OCI-LY1 (cell line): ENCODE measurements at regions not wholly inside any gene's neighbourhood (a gene's known extent, or its start where the extent isn't known, plus 50 kb on each side); places are given as distances from the start of the nearest gene placed in this dataset.

Source experiments
- H2AFZ ChIP-seq: fragments of 200-600 bp; sonication (generic), shearing (Covaris generic); 2 replicates; pipeline ENCODE4 v1.6.0; 2014; ENCODE audit warnings: antibody characterized with exemption, mild to moderate bottlenecking, low read length
- H3F3A ChIP-seq: fragments of 200-600 bp; sonication (generic), shearing (Covaris generic); 2 replicates; pipeline ENCODE4 v1.6.0; 2014; ENCODE audit warnings: mild to moderate bottlenecking, antibody characterized with exemption, low read length, moderate library complexity; ENCODE audit not compliant: insufficient read depth
- H3K27ac ChIP-seq: fragments of 200-600 bp; sonication (generic); 2 replicates; pipeline ENCODE4 v1.5.1; 2014; ENCODE audit warnings: low read length, mixed run types, mild to moderate bottlenecking, low read depth; ENCODE audit not compliant: poor library complexity, severe bottlenecking
- H3K27me3 ChIP-seq: fragments of 200-600 bp; sonication (generic); 2 replicates; pipeline ENCODE4 v1.6.0; 2014; ENCODE audit warnings: antibody characterized with exemption, mild to moderate bottlenecking, low read length, moderate library complexity; ENCODE audit not compliant: insufficient read depth
- H3K36me3 ChIP-seq: fragments of 200-600 bp; sonication (generic); 2 replicates; pipeline ENCODE4 v1.6.1; 2014; ENCODE audit warnings: mild to moderate bottlenecking, antibody characterized with exemption, low read length, moderate library complexity, mixed read lengths; ENCODE audit not compliant: insufficient read depth
- H3K4me1 ChIP-seq: fragments of 200-600 bp; sonication (generic); 2 replicates; pipeline ENCODE4 v1.5.1; 2014; ENCODE audit warnings: mild to moderate bottlenecking, low read length, moderate library complexity; ENCODE audit not compliant: insufficient read depth, severe bottlenecking
- H3K4me2 ChIP-seq: fragments of 200-600 bp; sonication (generic), shearing (Covaris generic); 2 replicates; pipeline ENCODE4 v1.6.1; 2014; ENCODE audit warnings: low read length
- H3K4me3 ChIP-seq: fragments of 200-600 bp; sonication (generic); 2 replicates; pipeline ENCODE4 v1.5.1; 2014; ENCODE audit warnings: low read length, low read depth, mild to moderate bottlenecking, mixed read lengths; ENCODE audit not compliant: poor library complexity, severe bottlenecking
- H3K79me2 ChIP-seq: fragments of 200-600 bp; shearing (Covaris generic); 2 replicates; pipeline ENCODE4 v1.6.1; 2016; ENCODE audit warnings: mixed run types, low read length, mixed read lengths; ENCODE audit not compliant: insufficient read depth
- H3K9ac ChIP-seq: fragments of 200-600 bp; sonication (generic), shearing (Covaris generic); 2 replicates; pipeline ENCODE4 v1.6.1; 2014; ENCODE audit warnings: mild to moderate bottlenecking, low read length, mixed read lengths
- H3K9me2 ChIP-seq: fragments of 200-600 bp; sonication (generic), shearing (Covaris generic); 2 replicates; pipeline ENCODE4 v1.6.1; 2014; ENCODE audit warnings: low read depth, mild to moderate bottlenecking, low read length, mixed read lengths
- H3K9me3 ChIP-seq: fragments of 200-600 bp; shearing (Covaris generic); 2 replicates; pipeline ENCODE4 v1.6.1; 2014; ENCODE audit warnings: low read length, mixed read lengths
- H4K20me1 ChIP-seq: fragments of 200-600 bp; sonication (generic), shearing (Covaris generic); 2 replicates; pipeline ENCODE4 v1.6.0; 2016; ENCODE audit warnings: mild to moderate bottlenecking, low read length; ENCODE audit not compliant: insufficient read depth
- EZH2 ChIP-seq: fragments of 200-600 bp; sonication (generic), shearing (Covaris generic); IDR thresholded peaks from 2 replicates; pipeline ENCODE4 v1.8.0; 2017; ENCODE audit warnings: borderline replicate concordance, mixed run types, mild to moderate bottlenecking, antibody characterized with exemption, low read length, moderate library complexity, mixed read lengths
- TF ChIP-seq, protein P1 (sequence below): fragments of 200-600 bp; sonication (generic), shearing (Covaris generic); IDR thresholded peaks from 2 replicates; pipeline ENCODE4 v1.5.1; 2017; ENCODE audit warnings: mild to moderate bottlenecking, antibody characterized with exemption, low read length, moderate library complexity, mixed read lengths

DNA sequence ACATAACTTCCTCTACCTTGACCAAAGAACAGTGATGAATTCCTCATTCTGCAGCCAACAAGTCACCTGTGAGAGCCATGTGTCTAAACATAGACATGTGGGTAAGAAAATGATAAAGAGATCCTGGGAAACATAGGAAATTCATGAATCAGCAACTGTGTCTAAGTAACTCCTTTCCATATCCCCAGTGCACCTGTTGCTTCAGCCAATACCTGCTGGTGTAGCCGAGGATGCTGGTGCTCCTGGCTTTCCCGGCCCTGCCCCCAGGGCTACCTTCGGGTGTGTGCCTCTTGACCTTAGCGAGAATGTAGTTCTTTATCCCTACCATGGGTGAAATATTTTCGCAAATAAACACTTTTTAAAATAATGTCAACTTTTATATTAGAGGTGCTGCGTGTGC lies 114.1 kb downstream of the OR13A1 start:
- H3K79me2 ChIP-seq = no peaks in the 10 kb centered on the region
- no peaks in the 10 kb centered on the region for H3K36me3 ChIP-seq
- H3K9ac ChIP-seq = no peak overlapping the region
- no peak overlapping the region for H3K4me3 ChIP-seq
- H3K27ac ChIP-seq = no peak overlapping the region
- H3K9me3 ChIP-seq = no peaks in the 10 kb centered on the region
- H3K4me1 ChIP-seq = no peaks in the 10 kb centered on the region
- TF ChIP-seq, protein P1, sequence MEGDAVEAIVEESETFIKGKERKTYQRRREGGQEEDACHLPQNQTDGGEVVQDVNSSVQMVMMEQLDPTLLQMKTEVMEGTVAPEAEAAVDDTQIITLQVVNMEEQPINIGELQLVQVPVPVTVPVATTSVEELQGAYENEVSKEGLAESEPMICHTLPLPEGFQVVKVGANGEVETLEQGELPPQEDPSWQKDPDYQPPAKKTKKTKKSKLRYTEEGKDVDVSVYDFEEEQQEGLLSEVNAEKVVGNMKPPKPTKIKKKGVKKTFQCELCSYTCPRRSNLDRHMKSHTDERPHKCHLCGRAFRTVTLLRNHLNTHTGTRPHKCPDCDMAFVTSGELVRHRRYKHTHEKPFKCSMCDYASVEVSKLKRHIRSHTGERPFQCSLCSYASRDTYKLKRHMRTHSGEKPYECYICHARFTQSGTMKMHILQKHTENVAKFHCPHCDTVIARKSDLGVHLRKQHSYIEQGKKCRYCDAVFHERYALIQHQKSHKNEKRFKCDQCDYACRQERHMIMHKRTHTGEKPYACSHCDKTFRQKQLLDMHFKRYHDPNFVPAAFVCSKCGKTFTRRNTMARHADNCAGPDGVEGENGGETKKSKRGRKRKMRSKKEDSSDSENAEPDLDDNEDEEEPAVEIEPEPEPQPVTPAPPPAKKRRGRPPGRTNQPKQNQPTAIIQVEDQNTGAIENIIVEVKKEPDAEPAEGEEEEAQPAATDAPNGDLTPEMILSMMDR = no peak
- TF ChIP-seq EZH2 = no peak
- no peak overlapping the region for H2AFZ ChIP-seq
- no peaks in the 10 kb centered on the region for H3K9me2 ChIP-seq
- H3K27me3 ChIP-seq = no peaks in the 10 kb centered on the region
- H3F3A ChIP-seq = no peaks in the 10 kb centered on the region
- H4K20me1 ChIP-seq = no peaks in the 10 kb centered on the region
- H3K4me2 ChIP-seq = no peak overlapping the region

DNA sequence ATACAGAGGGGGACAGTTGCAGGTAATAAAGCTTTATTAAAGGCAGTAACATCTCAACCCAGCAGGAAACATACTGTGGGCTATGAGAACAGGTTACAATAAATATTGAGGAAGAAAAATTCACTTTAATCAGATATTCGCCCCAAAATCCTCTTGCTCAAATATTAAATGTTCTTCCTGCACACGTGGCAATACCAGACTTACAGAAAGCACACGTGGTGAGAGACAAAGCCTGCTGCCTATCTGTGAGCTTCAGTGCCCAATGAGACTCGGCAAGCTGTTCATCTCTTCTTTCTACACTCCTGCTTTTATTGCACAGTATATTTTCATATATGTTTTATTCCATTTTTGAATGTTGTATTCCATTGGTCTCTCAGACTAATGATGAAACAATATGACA lies 113.2 kb downstream of the OR13A1 start:
- H3F3A ChIP-seq = no peaks in the 10 kb centered on the region
- TF ChIP-seq, protein P1 = no peak
- TF ChIP-seq EZH2 = no peak
- H3K4me3 ChIP-seq = no peak overlapping the region

DNA sequence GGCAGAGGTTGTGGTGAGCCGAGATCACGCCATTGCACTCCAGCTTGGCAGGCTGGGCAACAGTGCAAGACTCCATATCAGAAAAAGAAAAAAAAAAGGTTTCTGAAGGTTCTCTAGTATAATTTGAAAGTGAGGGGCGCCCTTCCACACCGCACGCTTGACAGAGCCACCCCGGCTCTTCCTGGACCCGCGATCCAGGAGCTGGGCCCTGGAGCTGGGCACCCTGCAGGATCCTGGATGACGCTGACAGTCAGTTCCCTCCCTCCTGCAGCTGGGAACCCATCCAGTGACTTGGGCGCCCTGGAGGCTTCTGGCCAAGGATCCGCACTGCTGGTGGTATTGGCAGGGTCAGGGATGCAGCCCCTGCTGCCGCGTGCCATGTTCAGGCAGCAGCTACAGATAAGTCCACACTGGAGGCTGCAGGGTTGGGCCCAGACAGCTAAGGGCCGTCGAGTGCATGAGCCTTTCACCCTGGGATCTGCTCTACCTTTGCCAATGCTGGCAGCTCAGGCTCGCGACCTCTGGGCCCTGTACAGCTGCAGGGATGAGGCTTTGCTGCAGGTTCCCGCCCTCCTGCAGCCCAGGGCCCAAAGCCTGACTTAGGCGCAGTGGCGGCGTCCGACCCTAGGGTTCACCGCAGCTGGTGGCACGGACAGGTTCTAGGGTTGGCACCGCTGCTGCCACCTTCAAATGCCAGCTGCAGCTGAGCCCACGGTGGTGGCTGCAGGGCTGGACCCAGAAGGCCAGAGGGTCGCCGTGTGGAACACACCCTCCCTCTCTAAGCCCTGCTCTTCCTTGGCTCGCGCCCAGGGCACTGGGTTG lies 110.2 kb downstream of the OR13A1 start:
- Histone ChIP-seq H3K27me3 (no peaks in the 10 kb centered on the region), H3K4me1 (no peaks in the 10 kb centered on the region), H4K20me1 (no peaks in the 10 kb centered on the region), H3K9me3 (0 out of 2 replicates have a peak, but pooled peaks cover 7% of the 10 kb centered on the region), H3K9ac (no peak overlapping the region), H3K36me3 (no peaks in the 10 kb centered on the region), H2AFZ (no peak overlapping the region), H3K79me2 (no peaks in the 10 kb centered on the region), H3K4me3 (no peak overlapping the region), H3K27ac (no peak overlapping the region), H3K4me2 (no peak overlapping the region), H3K9me2 (no peaks in the 10 kb centered on the region), H3F3A (no peaks in the 10 kb centered on the region)
- TF ChIP-seq, protein P1 = no peak
- TF ChIP-seq EZH2 = no peak

More for the DNA sequence above, 113.2 kb downstream of the OR13A1 start:
- Histone ChIP-seq H3K36me3 (no peaks in the 10 kb centered on the region), H3K79me2 (no peaks in the 10 kb centered on the region), H3K27ac (no peak overlapping the region), H3K9ac (no peak overlapping the region), H3K9me2 (no peaks in the 10 kb centered on the region), H3K9me3 (no peaks in the 10 kb centered on the region), H4K20me1 (no peaks in the 10 kb centered on the region), H2AFZ (no peak overlapping the region), H3K27me3 (no peaks in the 10 kb centered on the region), H3K4me2 (no peak overlapping the region), H3K4me1 (no peaks in the 10 kb centered on the region)
